Activated CD4-positive, CD25-positive, alpha-beta regulatory T cell treated with anti-CD3 and anti-CD28 coated beads, Interleukin-2, amount 50 U/mL, for 72 hours (primary cell): ENCODE measurements at regions not wholly inside any gene's neighbourhood (a gene's known extent, or its start where the extent isn't known, plus 50 kb on each side); places are given as distances from the start of the nearest gene placed in this dataset.
"Not testable (repeated sequence)": the region's sequence is repeated elsewhere in the genome, so short reads cannot be mapped to it uniquely, and the experiment has no call there.

ENCODE experiments used
- DNase-seq: peaks from one replicate; pipeline ENCODE4 v3.0.0; 2021

- DNase-seq: no peak
Observed at GRCh38 chr13:73832825-73833224, 301.4 kb downstream of the KLF12 start.

GRCh38 chr13:73832128-73832588 lies 302.0 kb downstream of the KLF12 start:
- DNase-seq: no peak

- no peak for DNase-seq
Observed at GRCh38 chr13:73829416-73829815, 304.8 kb downstream of the KLF12 start.

- no peak for DNase-seq
Observed at GRCh38 chr13:73828811-73829210, 305.4 kb downstream of the KLF12 start.

GRCh38 chr13:73827434-73827833 lies 306.8 kb downstream of the KLF12 start:
- DNase-seq: no peak

- DNase-seq: no peak
Observed at GRCh38 chr13:73825143-73825542, 309.1 kb downstream of the KLF12 start.

- DNase-seq: no peak
Observed at GRCh38 chr13:73822668-73823592, 311.3 kb downstream of the KLF12 start.

- no peak for DNase-seq
Observed at GRCh38 chr13:73820688-73821087, 313.5 kb downstream of the KLF12 start.

- DNase-seq: no peak
Observed at GRCh38 chr13:73820285-73820684, 313.9 kb downstream of the KLF12 start.

GRCh38 chr13:73819711-73820110 lies 314.5 kb downstream of the KLF12 start:
- no peak for DNase-seq

- DNase-seq: no peak
Observed at GRCh38 chr13:73816702-73817101, 317.5 kb downstream of the KLF12 start.

GRCh38 chr13:73815796-73816195 lies 318.4 kb downstream of the KLF12 start:
- DNase-seq: no peak

- DNase-seq: no peak
Observed at GRCh38 chr13:73810647-73811046, 323.6 kb downstream of the KLF12 start.

GRCh38 chr13:73809561-73809960 lies 324.6 kb downstream of the KLF12 start:
- no peak for DNase-seq

GRCh38 chr13:73808318-73808717 lies 325.9 kb downstream of the KLF12 start:
- no peak for DNase-seq

- DNase-seq: not testable (repeated sequence)
Observed at GRCh38 chr13:73805326-73805958, 328.8 kb downstream of the KLF12 start.

GRCh38 chr13:73803997-73804396 lies 330.2 kb downstream of the KLF12 start:
- no peak for DNase-seq

GRCh38 chr13:73800011-73800410 lies 334.2 kb downstream of the KLF12 start:
- DNase-seq: no peak

- DNase-seq: no peak
Observed at GRCh38 chr13:73794755-73795154, 339.4 kb downstream of the KLF12 start.

GRCh38 chr13:73793361-73793760 lies 340.8 kb downstream of the KLF12 start:
- DNase-seq: no peak

- no peak for DNase-seq
Observed at GRCh38 chr13:73792796-73793195, 341.4 kb downstream of the KLF12 start.

GRCh38 chr13:73782450-73783449 lies 351.5 kb downstream of the KLF12 start:
- no peak for DNase-seq

GRCh38 chr13:73781384-73781783 lies 352.8 kb downstream of the KLF12 start:
- no peak for DNase-seq
